Osteoblast (primary cell): ENCODE measurements at regions not wholly inside any gene's neighbourhood (a gene's known extent, or its start where the extent isn't known, plus 50 kb on each side); places are given as distances from the start of the nearest gene placed in this dataset.
A peak's percentile ranks its signal among the peaks of the same experiment; 100 is the strongest.

Source experiments
- DNase-seq: peaks from one replicate; pipeline ENCODE4 v3.0.0; 2011; ENCODE audit warnings: low spot score, mixed read lengths; ENCODE audit not compliant: insufficient read length; ENCODE audit errors: missing footprints
- H2AFZ ChIP-seq: 2 replicates; pipeline ENCODE4 v1.6.0; 2011; ENCODE audit warnings: mild to moderate bottlenecking, low read length
- H3K27ac ChIP-seq: 2 replicates; pipeline ENCODE4 v1.5.1; 2011; ENCODE audit warnings: mild to moderate bottlenecking, low read depth, low read length, moderate library complexity
- H3K27me3 ChIP-seq: 2 replicates; pipeline ENCODE4 v1.6.0; 2012; ENCODE audit warnings: mild to moderate bottlenecking, control low read depth, inconsistent platforms, low read length, moderate library complexity; ENCODE audit not compliant: insufficient read depth
- H3K36me3 ChIP-seq: 2 replicates; pipeline ENCODE4 v1.5.1; 2011; ENCODE audit warnings: mild to moderate bottlenecking, low read length, control low read depth, moderate library complexity; ENCODE audit not compliant: insufficient read depth
- H3K4me1 ChIP-seq: 2 replicates; pipeline ENCODE4 v1.5.1; 2011; ENCODE audit warnings: mild to moderate bottlenecking, low read length, control low read depth, moderate library complexity; ENCODE audit not compliant: insufficient read depth
- H3K4me2 ChIP-seq: 2 replicates; pipeline ENCODE4 v1.6.0; 2011; ENCODE audit warnings: mild to moderate bottlenecking, low read length; ENCODE audit not compliant: insufficient read depth
- H3K4me3 ChIP-seq: fragments of 200-600 bp; sonication (generic); 3 replicates; pipeline ENCODE4 v1.5.1; 2012; ENCODE audit warnings: mild to moderate bottlenecking, low read length, inconsistent platforms; ENCODE audit not compliant: insufficient read depth
- H3K79me2 ChIP-seq: 2 replicates; pipeline ENCODE4 v1.6.0; 2012; ENCODE audit warnings: mild to moderate bottlenecking, low read length, control low read depth, inconsistent platforms; ENCODE audit not compliant: insufficient read depth
- H3K9me3 ChIP-seq: 2 replicates; pipeline ENCODE4 v1.5.1; 2011; ENCODE audit warnings: low read depth, low read length, control low read depth
- H4K20me1 ChIP-seq: 2 replicates; pipeline ENCODE4 v1.6.0; 2012; ENCODE audit warnings: mild to moderate bottlenecking, low read length, control low read depth; ENCODE audit not compliant: insufficient read depth
- CTCF ChIP-seq: IDR thresholded peaks from 2 replicates; pipeline ENCODE4 v1.5.1; 2011; ENCODE audit warnings: mild to moderate bottlenecking, low read depth, low read length, moderate library complexity; ENCODE audit errors: extremely low read depth

DNA sequence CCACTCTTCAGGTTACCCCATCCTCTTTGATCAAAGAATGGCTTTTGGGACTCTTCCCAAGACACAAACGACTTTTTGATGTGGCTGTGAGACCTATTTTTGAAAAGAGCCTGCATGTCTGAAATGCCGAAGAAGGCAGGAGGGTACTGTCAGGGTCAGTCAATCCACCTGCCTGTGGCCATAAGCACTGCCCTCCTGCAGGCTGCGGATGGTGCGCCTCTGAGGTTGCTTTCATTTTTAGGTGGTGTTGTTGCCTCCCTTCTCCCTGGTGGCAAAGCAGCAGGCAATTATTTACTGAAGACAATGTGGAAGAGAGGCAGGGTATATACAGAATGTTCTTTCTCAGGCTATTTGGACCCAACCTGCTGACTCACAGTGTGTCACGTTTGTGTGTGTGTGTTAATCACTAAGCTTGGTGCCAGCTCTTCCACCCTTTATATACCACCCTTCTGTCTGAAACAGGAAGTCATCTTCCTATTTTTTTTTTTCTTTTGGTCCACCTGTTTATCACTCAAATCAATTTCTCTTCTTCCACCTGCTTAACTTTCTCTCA, 1421.2 kb upstream of the CELF2 start:
- peaks cover 3% of the 10 kb centered on the region for H3K4me1 ChIP-seq
- H3K27ac ChIP-seq, result no peak overlapping the region
- H3K4me2 ChIP-seq, result peak overlapping the region; percentile 36
- peak; percentile 75 for DNase-seq
- H2AFZ ChIP-seq, result no peak overlapping the region
- no peak overlapping the region for H3K4me3 ChIP-seq
- H3K36me3 ChIP-seq, result no peaks in the 10 kb centered on the region
- no peaks in the 10 kb centered on the region for H4K20me1 ChIP-seq
- H3K27me3 ChIP-seq, result no peaks in the 10 kb centered on the region
- no peaks in the 10 kb centered on the region for H3K79me2 ChIP-seq
- no peaks in the 10 kb centered on the region for H3K9me3 ChIP-seq
- no peak for TF ChIP-seq CTCF

- H4K20me1 ChIP-seq, result no peaks in the 10 kb centered on the region
- no peak overlapping the region for H3K27ac ChIP-seq
- no peaks in the 10 kb centered on the region for H3K9me3 ChIP-seq
- DNase-seq, result no peak
- H3K79me2 ChIP-seq, result no peaks in the 10 kb centered on the region
- H3K27me3 ChIP-seq, result no peaks in the 10 kb centered on the region
- H2AFZ ChIP-seq, result no peak overlapping the region
- H3K4me2 ChIP-seq, result no peak overlapping the region
- no peak for TF ChIP-seq CTCF
- H3K4me1 ChIP-seq, result no peaks in the 10 kb centered on the region
- H3K36me3 ChIP-seq, result no peaks in the 10 kb centered on the region
- no peak overlapping the region for H3K4me3 ChIP-seq
These were observed 1414.7 kb upstream of the CELF2 start for GRCh38 chr10:9602998-9603397.

- no peaks in the 10 kb centered on the region for H3K27me3 ChIP-seq
- no peaks in the 10 kb centered on the region for H4K20me1 ChIP-seq
- no peaks in the 10 kb centered on the region for H3K79me2 ChIP-seq
- no peak overlapping the region for H3K4me3 ChIP-seq
- H3K4me2 ChIP-seq, result no peak overlapping the region
- H2AFZ ChIP-seq, result no peak overlapping the region
- no peaks in the 10 kb centered on the region for H3K36me3 ChIP-seq
- no peaks in the 10 kb centered on the region for H3K9me3 ChIP-seq
- DNase-seq, result no peak
- H3K4me1 ChIP-seq, result no peaks in the 10 kb centered on the region
- H3K27ac ChIP-seq, result no peak overlapping the region
- no peak for TF ChIP-seq CTCF
These were observed 1413.7 kb upstream of the CELF2 start for GRCh38 chr10:9603972-9604371.

DNA sequence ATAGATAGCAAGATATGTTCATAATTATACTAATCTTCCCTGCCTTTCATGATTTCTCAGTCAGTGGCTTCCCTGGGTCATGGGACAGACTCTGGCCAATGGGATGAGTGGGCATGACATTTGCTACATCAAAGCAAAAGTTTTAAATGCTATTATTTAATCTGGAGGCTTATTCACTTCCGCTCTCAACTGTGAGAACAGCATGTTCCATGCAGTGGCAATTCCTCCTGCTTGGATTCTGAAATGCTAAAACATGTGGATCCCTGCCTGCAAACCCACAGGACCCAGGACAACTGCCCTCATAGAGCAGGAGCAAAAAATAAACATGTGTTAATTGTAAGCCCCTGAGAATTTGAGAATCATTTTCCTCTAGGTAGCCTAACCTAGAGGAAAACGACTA, 1412.4 kb upstream of the CELF2 start:
- no peaks in the 10 kb centered on the region for H3K4me1 ChIP-seq
- no peaks in the 10 kb centered on the region for H3K79me2 ChIP-seq
- H3K36me3 ChIP-seq, result no peaks in the 10 kb centered on the region
- no peaks in the 10 kb centered on the region for H3K9me3 ChIP-seq
- H2AFZ ChIP-seq, result no peak overlapping the region
- no peak for TF ChIP-seq CTCF
- H3K27me3 ChIP-seq, result no peaks in the 10 kb centered on the region
- no peaks in the 10 kb centered on the region for H4K20me1 ChIP-seq
- no peak overlapping the region for H3K4me3 ChIP-seq
- DNase-seq, result no peak
- H3K27ac ChIP-seq, result no peak overlapping the region
- no peak overlapping the region for H3K4me2 ChIP-seq
